ENCODE measurements at regions not wholly inside any gene's neighbourhood (a gene's known extent, or its start where the extent isn't known, plus 50 kb on each side); places are given as distances from the start of the nearest gene placed in this dataset.

DNA sequence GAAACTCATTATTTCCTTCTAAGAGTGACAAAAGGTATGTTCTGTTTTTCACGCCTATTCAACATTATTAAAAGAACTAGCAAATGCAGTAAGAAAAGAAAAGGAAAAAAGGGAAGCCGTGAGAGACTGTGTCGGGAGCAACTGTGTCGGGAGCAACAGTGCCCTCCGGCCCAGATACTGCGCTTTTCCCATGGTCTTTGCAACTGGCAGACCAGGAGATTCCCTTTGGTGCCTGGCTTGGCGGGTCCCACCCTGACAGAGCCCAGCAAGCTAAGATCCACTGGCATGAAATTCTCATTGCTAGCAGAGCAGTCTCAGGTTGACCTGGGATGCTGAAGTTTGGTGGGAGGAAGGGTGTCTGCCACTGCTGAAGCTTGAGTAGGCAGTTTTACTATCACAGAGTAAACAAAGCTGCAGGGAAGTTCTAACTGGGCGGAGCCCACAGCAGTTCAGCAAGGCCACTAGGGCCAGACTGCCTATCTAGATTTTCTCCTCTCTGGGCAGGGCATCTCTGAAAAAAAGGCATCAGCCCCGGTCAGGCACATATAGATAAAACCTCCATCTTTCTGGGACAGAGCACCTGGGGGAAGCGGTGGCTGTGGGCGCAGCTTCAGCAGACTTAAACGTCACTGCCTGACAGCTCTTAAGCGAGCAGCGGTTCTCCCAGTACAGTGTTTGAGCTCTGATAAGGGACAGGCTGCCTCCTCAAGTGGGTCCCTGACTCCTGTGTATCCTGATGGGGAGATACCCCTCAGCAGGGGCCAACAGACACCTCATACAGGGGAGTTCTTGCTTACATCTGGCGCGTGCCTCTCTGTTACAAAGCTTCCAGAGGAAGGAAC lies 1237.4 kb upstream of the CDH18 start (continued):
- TF ChIP-seq FIP1L1 (IDR thresholded peaks at IDR 0.05; ENCODE audit: borderline replicate concordance, insufficient read depth, low read depth, low read length) (no peak), MYNN (CRISPR knock-in tag; IDR thresholded peaks at IDR 0.05; ENCODE audit: low read depth) (no peak), IRF1 (CRISPR knock-in tag; IDR thresholded peaks at IDR 0.05; ENCODE audit: low read depth) (no peak), FOXA1 (IDR thresholded peaks at IDR 0.05) (no peak), FOXA1 (CRISPR knock-in tag; IDR thresholded peaks at IDR 0.05) (no peak), ARHGAP35 (CRISPR knock-in tag; IDR thresholded peaks at IDR 0.05; ENCODE audit: borderline replicate concordance) (no peak), SNAI1 (CRISPR knock-in tag; IDR thresholded peaks at IDR 0.05; ENCODE audit: borderline replicate concordance) (no peak)
- TF ChIP-seq, protein P1, sequence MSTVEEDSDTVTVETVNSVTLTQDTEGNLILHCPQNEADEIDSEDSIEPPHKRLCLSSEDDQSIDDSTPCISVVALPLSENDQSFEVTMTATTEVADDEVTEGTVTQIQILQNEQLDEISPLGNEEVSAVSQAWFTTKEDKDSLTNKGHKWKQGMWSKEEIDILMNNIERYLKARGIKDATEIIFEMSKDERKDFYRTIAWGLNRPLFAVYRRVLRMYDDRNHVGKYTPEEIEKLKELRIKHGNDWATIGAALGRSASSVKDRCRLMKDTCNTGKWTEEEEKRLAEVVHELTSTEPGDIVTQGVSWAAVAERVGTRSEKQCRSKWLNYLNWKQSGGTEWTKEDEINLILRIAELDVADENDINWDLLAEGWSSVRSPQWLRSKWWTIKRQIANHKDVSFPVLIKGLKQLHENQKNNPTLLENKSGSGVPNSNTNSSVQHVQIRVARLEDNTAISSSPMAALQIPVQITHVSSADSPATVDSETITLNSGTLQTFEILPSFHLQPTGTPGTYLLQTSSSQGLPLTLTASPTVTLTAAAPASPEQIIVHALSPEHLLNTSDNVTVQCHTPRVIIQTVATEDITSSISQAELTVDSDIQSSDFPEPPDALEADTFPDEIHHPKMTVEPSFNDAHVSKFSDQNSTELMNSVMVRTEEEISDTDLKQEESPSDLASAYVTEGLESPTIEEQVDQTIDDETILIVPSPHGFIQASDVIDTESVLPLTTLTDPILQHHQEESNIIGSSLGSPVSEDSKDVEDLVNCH (CRISPR knock-in tag; IDR thresholded peaks at IDR 0.05): no peak

GRCh38 chr5:21221616-21222015 lies 1233.6 kb upstream of the CDH18 start:
- 0% methylated on average over 1 of the region's 1 CpG for WGBS (ENCODE audit: low lambda C conversion rate)
- Histone ChIP-seq H3K79me2 (ENCODE audit: insufficient read depth, low read length) (no peaks in the 10 kb centered on the region), H2AFZ (ENCODE audit: low read length) (no peak overlapping the region), H3K4me3 (replicated peaks in 1 of 3; ENCODE audit: insufficient read depth in 1 of 3, low read depth in 2 of 3, low read length in 3 of 3) (no peak overlapping the region), H3K4me2 (ENCODE audit: low read depth, low read length) (no peak overlapping the region), H3K27me3 (ENCODE audit: control insufficient read depth in 1 of 2, insufficient read depth in 2 of 2, low read length in 2 of 2) (no peaks in the 10 kb centered on the region), H4K20me1 (ENCODE audit: insufficient read depth, low read length) (no peaks in the 10 kb centered on the region), H3K9me3 (ENCODE audit: low read length) (no peaks in the 10 kb centered on the region), H3K4me1 (ENCODE audit: insufficient read depth, low read length) (no peaks in the 10 kb centered on the region), H3K27ac (ENCODE audit: extremely low read length, insufficient read depth, low read length) (no peak overlapping the region), H3K36me3 (replicated peaks in 1 of 2; ENCODE audit: control insufficient read depth in 1 of 2, insufficient read depth in 2 of 2, low read length in 2 of 2) (no peaks in the 10 kb centered on the region), H3K9ac (ENCODE audit: insufficient read depth, low read depth, low read length) (no peak overlapping the region)
- no TSS peak for BruUV-seq (replicated peaks)
- ATAC-seq (no peak), DNase-seq (ENCODE audit: low spot score) (no peak), FAIRE-seq (no peak)
- POLR2A ChIA-PET: no interaction called here
- CTCF ChIA-PET (ENCODE audit: low intra/inter-chr PET ratio, low total read pairs): no interaction called here
- in situ Hi-C loops (cut with HindIII; ENCODE audit: extremely low pct_ligation_motif_present, low pct_unique_long_range_greater_than_20kb) (no loop called here), intact Hi-C loops (cut with micrococcal nuclease; ENCODE audit: unreplicated experiment) (loop anchor here (5.0 kb wide), 1 partner anchor 1641 kb away; no protein-coding TSS in a partner anchor)
- TF ChIP-seq ZNF350 (CRISPR knock-in tag; IDR thresholded peaks at IDR 0.05; ENCODE audit: borderline replicate concordance, low read depth) (no peak), DNMT3B (CRISPR knock-in tag; conservative IDR thresholded peaks at IDR 0.05) (no peak), ZNF788 (CRISPR knock-in tag; IDR thresholded peaks at IDR 0.05; ENCODE audit: borderline replicate concordance) (no peak), GLI4 (CRISPR knock-in tag; IDR thresholded peaks at IDR 0.05; ENCODE audit: borderline replicate concordance) (no peak), ZKSCAN1 (IDR thresholded peaks at IDR 0.05; ENCODE audit: low read length) (no peak), TARDBP (CRISPR knock-in tag; IDR thresholded peaks at IDR 0.05) (no peak), CAMTA2 (CRISPR knock-in tag; IDR thresholded peaks at IDR 0.05; ENCODE audit: borderline replicate concordance) (no peak), SATB2 (CRISPR knock-in tag; IDR thresholded peaks at IDR 0.05) (no peak), TBX2 (CRISPR knock-in tag; IDR thresholded peaks at IDR 0.05; ENCODE audit: borderline replicate concordance) (no peak), DMAP1 (CRISPR knock-in tag; IDR thresholded peaks at IDR 0.05) (no peak), PRPF4 (IDR thresholded peaks at IDR 0.05; ENCODE audit: low read depth, low read length, poor library complexity, severe bottlenecking) (no peak), NCOA5 (CRISPR knock-in tag; IDR thresholded peaks at IDR 0.05) (no peak), ATM (IDR thresholded peaks at IDR 0.05; ENCODE audit: borderline replicate concordance) (no peak), ZNF580 (CRISPR knock-in tag; IDR thresholded peaks at IDR 0.05; ENCODE audit: borderline replicate concordance, low read depth) (no peak)
